ENCODE measurements at regions not wholly inside any gene's neighbourhood (a gene's known extent, or its start where the extent isn't known, plus 50 kb on each side); places are given as distances from the start of the nearest gene placed in this dataset.

GRCh38 chrX:10052906-10053625, 85.9 kb downstream of the CLDN34 start:
- Histone ChIP-seq H3K27ac (no peak overlapping the region), H3K9me3 (ENCODE audit: severe bottlenecking) (no peaks in the 10 kb centered on the region), H3K36me3 (no peaks in the 10 kb centered on the region), H3K4me3 (ENCODE audit: low read depth, low read length) (no peak overlapping the region), H3K27me3 (ENCODE audit: insufficient read depth, low read depth, severe bottlenecking) (peaks cover 10% of the 10 kb centered on the region)
- DNase-seq: no peak
- no peak for TF ChIP-seq CTCF (IDR thresholded peaks at IDR 0.05; ENCODE audit: low read depth, low read length)

GRCh38 chrX:10054396-10054795, 87.2 kb downstream of the CLDN34 start:
- no peak for TF ChIP-seq CTCF (IDR thresholded peaks at IDR 0.05; ENCODE audit: low read depth, low read length)
- no peaks in the 10 kb centered on the region for H3K9me3 ChIP-seq (ENCODE audit: severe bottlenecking)
- no peak overlapping the region for H3K27ac ChIP-seq
- H3K36me3 ChIP-seq: no peaks in the 10 kb centered on the region
- no peak overlapping the region for H3K4me3 ChIP-seq (ENCODE audit: low read depth, low read length)
- peaks cover 10% of the 10 kb centered on the region for H3K27me3 ChIP-seq (ENCODE audit: insufficient read depth, low read depth, severe bottlenecking)
- no peak for DNase-seq

GRCh38 chrX:10055430-10055829, 88.3 kb downstream of the CLDN34 start:
- TF ChIP-seq CTCF (IDR thresholded peaks at IDR 0.05; ENCODE audit: low read depth, low read length): no peak
- Histone ChIP-seq H3K27ac (no peak overlapping the region), H3K27me3 (ENCODE audit: insufficient read depth, low read depth, severe bottlenecking) (peaks cover 10% of the 10 kb centered on the region), H3K4me3 (ENCODE audit: low read depth, low read length) (no peak overlapping the region), H3K9me3 (ENCODE audit: severe bottlenecking) (no peaks in the 10 kb centered on the region), H3K36me3 (no peaks in the 10 kb centered on the region)
- DNase-seq: no peak

- no peak for TF ChIP-seq CTCF (IDR thresholded peaks at IDR 0.05; ENCODE audit: low read depth, low read length)
- no peak overlapping the region for H3K27ac ChIP-seq
- H3K36me3 ChIP-seq: no peaks in the 10 kb centered on the region
- no peak overlapping the region for H3K4me3 ChIP-seq (ENCODE audit: low read depth, low read length)
- DNase-seq: no peak
- H3K27me3 ChIP-seq (ENCODE audit: insufficient read depth, low read depth, severe bottlenecking): peaks cover 4% of the 10 kb centered on the region
- no peaks in the 10 kb centered on the region for H3K9me3 ChIP-seq (ENCODE audit: severe bottlenecking)
Observed at GRCh38 chrX:10062352-10062751, 94.4 kb upstream of the CLCN4 start.

- Histone ChIP-seq H3K36me3 (no peaks in the 10 kb centered on the region), H3K4me3 (ENCODE audit: low read depth, low read length) (no peak overlapping the region), H3K27me3 (ENCODE audit: insufficient read depth, low read depth, severe bottlenecking) (peaks cover 4% of the 10 kb centered on the region), H3K27ac (no peak overlapping the region), H3K9me3 (ENCODE audit: severe bottlenecking) (no peaks in the 10 kb centered on the region)
- no peak for TF ChIP-seq CTCF (IDR thresholded peaks at IDR 0.05; ENCODE audit: low read depth, low read length)
- DNase-seq: no peak
Observed at GRCh38 chrX:10062980-10063379, 93.8 kb upstream of the CLCN4 start.

GRCh38 chrX:10064736-10065135, 92.0 kb upstream of the CLCN4 start:
- no peak for TF ChIP-seq CTCF (IDR thresholded peaks at IDR 0.05; ENCODE audit: low read depth, low read length)
- Histone ChIP-seq H3K27ac (no peak overlapping the region), H3K9me3 (ENCODE audit: severe bottlenecking) (no peaks in the 10 kb centered on the region), H3K36me3 (no peaks in the 10 kb centered on the region), H3K27me3 (ENCODE audit: insufficient read depth, low read depth, severe bottlenecking) (peaks cover 8% of the 10 kb centered on the region), H3K4me3 (ENCODE audit: low read depth, low read length) (no peak overlapping the region)
- no peak for DNase-seq

Measured in WERI-Rb-1 (cell line).